Islet of Langerhans (tissue), 1 donor: ENCODE measurements at regions not wholly inside any gene's neighbourhood (a gene's known extent, or its start where the extent isn't known, plus 50 kb on each side); places are given as distances from the start of the nearest gene placed in this dataset.
A peak's percentile ranks its signal among the peaks of the same experiment; 100 is the strongest.
"Not testable (repeated sequence)": the region's sequence is repeated elsewhere in the genome, so short reads cannot be mapped to it uniquely, and the experiment has no call there.

ENCODE experiments used
- FAIRE-seq: peaks from one replicate; lab custom pipeline; 2011; peaks lifted over from hg19 to GRCh38; lab: Jason Lieb, UNC

- no peak for FAIRE-seq
These were observed 201.0 kb upstream of the NABP1 start for GRCh38 chr2:191476901-191477300.

GRCh38 chr2:191478799-191479679 is 198.9 kb upstream of the NABP1 start:
- peak; percentile 43 for FAIRE-seq

GRCh38 chr2:191479680-191480023 is 198.3 kb upstream of the NABP1 start:
- FAIRE-seq: no peak

- FAIRE-seq: no peak
These were observed 196.4 kb upstream of the NABP1 start for GRCh38 chr2:191481305-191482070.

- no peak for FAIRE-seq
These were observed 194.8 kb upstream of the NABP1 start for GRCh38 chr2:191483117-191483516.

GRCh38 chr2:191486584-191487320 is 191.2 kb upstream of the NABP1 start:
- peak; percentile 98 for FAIRE-seq

GRCh38 chr2:191488135-191488534 is 189.8 kb upstream of the NABP1 start:
- FAIRE-seq: no peak

- peak; percentile 9 for FAIRE-seq
These were observed 188.8 kb upstream of the NABP1 start for GRCh38 chr2:191489177-191489576.

GRCh38 chr2:191496838-191497237 is 181.1 kb upstream of the NABP1 start:
- no peak for FAIRE-seq

GRCh38 chr2:191497822-191498221 is 180.1 kb upstream of the NABP1 start:
- no peak for FAIRE-seq

- FAIRE-seq: no peak
These were observed 178.9 kb upstream of the NABP1 start for GRCh38 chr2:191499050-191499449.

- peak; percentile 13 for FAIRE-seq
These were observed 177.9 kb upstream of the NABP1 start for GRCh38 chr2:191499874-191500565.

GRCh38 chr2:191500566-191500883 is 177.4 kb upstream of the NABP1 start:
- no peak for FAIRE-seq

GRCh38 chr2:191500884-191501560 is 176.9 kb upstream of the NABP1 start:
- no peak for FAIRE-seq

- peak; percentile 99 for FAIRE-seq
These were observed 176.3 kb upstream of the NABP1 start for GRCh38 chr2:191501561-191502168.

- no peak for FAIRE-seq
These were observed 171.4 kb upstream of the NABP1 start for GRCh38 chr2:191506515-191506914.

GRCh38 chr2:191507252-191507853 is 170.6 kb upstream of the NABP1 start:
- FAIRE-seq: not testable (repeated sequence)

- FAIRE-seq: no peak
These were observed 169.2 kb upstream of the NABP1 start for GRCh38 chr2:191508738-191509137.

GRCh38 chr2:191512216-191512835 is 165.6 kb upstream of the NABP1 start:
- no peak for FAIRE-seq

- FAIRE-seq: no peak
These were observed 165.1 kb upstream of the NABP1 start for GRCh38 chr2:191512874-191513273.
